Testis (tissue), 2 donors: ENCODE measurements at regions not wholly inside any gene's neighbourhood (a gene's known extent, or its start where the extent isn't known, plus 50 kb on each side); places are given as distances from the start of the nearest gene placed in this dataset.
"Not testable (repeated sequence)": the region's sequence is repeated elsewhere in the genome, so short reads cannot be mapped to it uniquely, and the experiment has no call there.

Experiments
- DNase-seq: peaks from one replicate; pipeline ENCODE4 v3.0.0-alpha.2; 2019
- H3K27ac ChIP-seq, 2 donors: fragments of 200-600 bp; sonication (generic); one replicate each; pipeline ENCODE4 v1.5.1; 2019
- H3K27me3 ChIP-seq: fragments of 200-600 bp; sonication (generic); one replicate; pipeline ENCODE4 v1.5.1; 2019
- H3K36me3 ChIP-seq: fragments of 200-600 bp; sonication (generic); one replicate; pipeline ENCODE4 v1.5.1; 2017; ENCODE audit warnings: low read depth; ENCODE audit errors: missing control alignments
- H3K4me1 ChIP-seq: fragments of 200-600 bp; sonication (generic); one replicate; pipeline ENCODE4 v1.5.1; 2019
- H3K4me3 ChIP-seq, 2 donors: fragments of 200-600 bp; sonication (generic); one replicate each; pipeline ENCODE4 v1.5.1; 2017 to 2019
- H3K9me3 ChIP-seq: fragments of 200-600 bp; sonication (generic); one replicate; pipeline ENCODE4 v1.5.1; 2017
- CTCF ChIP-seq, 3 experiments: fragments of 450-650 bp in 2 of 3; fragments of 200-600 bp in 1 of 3; sonication (generic) in 1 of 3; IDR thresholded peaks; one replicate each; pipeline ENCODE4 v1.5.1; 2016 to 2019; ENCODE audit warnings: antibody characterized with exemption in 3 of 3, mild to moderate bottlenecking in 2 of 3, moderate library complexity in 1 of 3
- POLR2A ChIP-seq: fragments of 450-650 bp; IDR thresholded peaks from one replicate; pipeline ENCODE4 v1.6.1; 2017; ENCODE audit warnings: antibody characterized with exemption, mild to moderate bottlenecking, moderate library complexity
- WGBS, 2 donors: methylation state at CpG; one replicate each; pipeline ENCODE4 v1.1.5; 2018; 5-methylcytosine and 5-hydroxymethylcytosine counted together
- intact Hi-C: fragments of 100-400 bp; cut with DNase I; formaldehyde crosslinking; loops from one replicate; pipeline ENCODE4 v1.15.1; 2023; ENCODE audit warnings: low total_unique reads

- H3K27me3 ChIP-seq = no peaks in the 10 kb centered on the region
- 63 to 77% methylated on average over 3 of the region's 3 CpGs for WGBS, 2 donors
- TF ChIP-seq POLR2A = no peak
- intact Hi-C loops = no loop called here
- peak; percentile 30 for DNase-seq
- H3K4me3 ChIP-seq = no peak overlapping the region
- H3K9me3 ChIP-seq = no peaks in the 10 kb centered on the region
- no peaks in the 10 kb centered on the region for H3K36me3 ChIP-seq
- H3K4me1 ChIP-seq = no peaks in the 10 kb centered on the region
- H3K27ac ChIP-seq = no peak overlapping the region
Measured at GRCh38 chr6:121593011-121593641, 157.7 kb downstream of the GJA1 start.

GRCh38 chr6:121594053-121594452 lies 158.6 kb downstream of the GJA1 start:
- no peaks in the 10 kb centered on the region for H3K9me3 ChIP-seq
- intact Hi-C loops = no loop called here
- TF ChIP-seq POLR2A = no peak
- TF ChIP-seq CTCF (IDR thresholded peaks at IDR 0.05) = no peak
- no peak for DNase-seq
- no peak overlapping the region for H3K27ac ChIP-seq
- H3K36me3 ChIP-seq = no peaks in the 10 kb centered on the region
- 94 to 95% methylated on average over 3 of the region's 3 CpGs for WGBS, 2 donors
- no peaks in the 10 kb centered on the region for H3K4me1 ChIP-seq
- H3K27me3 ChIP-seq = no peaks in the 10 kb centered on the region
- H3K4me3 ChIP-seq = no peak overlapping the region

GRCh38 chr6:121595646-121596045 lies 160.2 kb downstream of the GJA1 start:
- WGBS, 2 donors = 85 to 95% methylated on average over 1 of the region's 1 CpG
- no peaks in the 10 kb centered on the region for H3K4me1 ChIP-seq
- no peaks in the 10 kb centered on the region for H3K9me3 ChIP-seq
- H3K36me3 ChIP-seq = no peaks in the 10 kb centered on the region
- no peak overlapping the region for H3K27ac ChIP-seq
- no peak overlapping the region for H3K4me3 ChIP-seq
- DNase-seq = no peak
- TF ChIP-seq CTCF (IDR thresholded peaks at IDR 0.05) (no peak), POLR2A (no peak)
- intact Hi-C loops = no loop called here
- H3K27me3 ChIP-seq = no peaks in the 10 kb centered on the region

GRCh38 chr6:121596441-121596840 lies 161.0 kb downstream of the GJA1 start:
- Histone ChIP-seq H3K4me3 (no peak overlapping the region), H3K36me3 (no peaks in the 10 kb centered on the region), H3K9me3 (no peaks in the 10 kb centered on the region), H3K4me1 (no peaks in the 10 kb centered on the region), H3K27ac (no peak overlapping the region), H3K27me3 (no peaks in the 10 kb centered on the region)
- intact Hi-C loops = no loop called here
- no peak for TF ChIP-seq POLR2A
- no peak for TF ChIP-seq CTCF (IDR thresholded peaks at IDR 0.05)
- 39 to 49% methylated on average over 4 of the region's 4 CpGs for WGBS, 2 donors
- DNase-seq = peak; percentile 66

GRCh38 chr6:121597654-121598053 lies 162.2 kb downstream of the GJA1 start:
- Histone ChIP-seq H3K27ac (no peak overlapping the region), H3K4me3 (no peak overlapping the region), H3K36me3 (no peaks in the 10 kb centered on the region), H3K27me3 (no peaks in the 10 kb centered on the region), H3K4me1 (no peaks in the 10 kb centered on the region), H3K9me3 (no peaks in the 10 kb centered on the region)
- DNase-seq = no peak
- TF ChIP-seq POLR2A (no peak), CTCF (IDR thresholded peaks at IDR 0.05) (no peak)
- WGBS, 2 donors = 85 to 93% methylated on average over 3 of the region's 3 CpGs
- intact Hi-C loops = no loop called here

- 92 to 97% methylated on average over 6 of the region's 6 CpGs for WGBS, 2 donors
- H3K9me3 ChIP-seq, intact Hi-C loops, H3K4me3 ChIP-seq, DNase-seq, H3K27ac ChIP-seq, H3K36me3 ChIP-seq, H3K27me3 ChIP-seq, H3K4me1 ChIP-seq: not testable (repeated sequence)
Measured at GRCh38 chr6:121599331-121599730, 163.9 kb downstream of the GJA1 start.
